Transverse colon (tissue), 4 donors: ENCODE measurements at regions not wholly inside any gene's neighbourhood (a gene's known extent, or its start where the extent isn't known, plus 50 kb on each side); places are given as distances from the start of the nearest gene placed in this dataset.

Experiments
- DNase-seq: peaks from one replicate; pipeline ENCODE4 v3.0.0-alpha.2; 2019
- H3K27ac ChIP-seq, 4 donors: fragments of 200-600 bp; sonication (generic); 2 replicates each; pipeline ENCODE4 v1.5.1; 2016 to 2018; ENCODE audit warnings: inconsistent platforms in 4 of 4
- H3K27me3 ChIP-seq: fragments of 200-600 bp; sonication (generic); 2 replicates; pipeline ENCODE4 v1.5.1; 2017; ENCODE audit warnings: inconsistent platforms
- H3K36me3 ChIP-seq, 4 donors: fragments of 200-600 bp; sonication (generic); 2 replicates each; pipeline ENCODE4 v1.5.1; 2017 to 2019; ENCODE audit warnings: inconsistent platforms in 4 of 4
- H3K4me1 ChIP-seq, 4 donors: fragments of 200-600 bp; sonication (generic); 2 replicates each; pipeline ENCODE4 v1.5.1; 2017 to 2020; ENCODE audit warnings: inconsistent platforms in 4 of 4
- H3K4me3 ChIP-seq, 4 donors: fragments of 200-600 bp; sonication (generic); 1 replicate in 1 of 4; 2 replicates in 3 of 4; pipeline versions ENCODE4 v1.5.1 to v1.6.1; 2017 to 2019; ENCODE audit warnings: inconsistent platforms in 4 of 4
- H3K9me3 ChIP-seq, 2 donors: fragments of 200-600 bp; sonication (generic); 2 replicates each; pipeline ENCODE4 v1.5.1; 2017 to 2019; ENCODE audit warnings: inconsistent platforms in 2 of 2
- CTCF ChIP-seq, 5 experiments: fragments of 200-600 bp in 3 of 5; fragments of 450-650 bp in 2 of 5; sonication (generic) in 3 of 5; IDR thresholded peaks; 1 replicate in 2 of 5; 2 replicates in 3 of 5; pipeline ENCODE4 v1.5.1; 2016 to 2017; ENCODE audit warnings: antibody characterized with exemption in 5 of 5, inconsistent platforms in 3 of 5, mild to moderate bottlenecking in 2 of 5, moderate library complexity in 1 of 5
- EP300 ChIP-seq: sonication (generic); formaldehyde crosslinking; IDR thresholded peaks from one replicate; pipeline ENCODE4 v1.6.1; 2017; ENCODE audit warnings: antibody characterized with exemption, low read depth
- POLR2A ChIP-seq: fragments of 450-650 bp; IDR thresholded peaks from one replicate; pipeline ENCODE4 v1.6.1; 2016; ENCODE audit warnings: antibody characterized with exemption, mild to moderate bottlenecking, moderate library complexity
- POLR2AphosphoS5 ChIP-seq, 3 donors: sonication (generic); formaldehyde crosslinking; IDR thresholded peaks; one replicate each; pipeline ENCODE4 v1.6.1; 2016; ENCODE audit warnings: antibody characterized with exemption in 3 of 3
- WGBS, 2 donors: methylation state at CpG; one replicate each; pipeline ENCODE4 v1.1.5; 2018; ENCODE audit warnings: low coverage in 1 of 2; 5-methylcytosine and 5-hydroxymethylcytosine counted together
- in situ Hi-C, 4 donors: fragments of 200-750 bp; cut with MboI; loops; one replicate each; pipeline versions ENCODE4 v1.15.0 to v1.15.1; 2017; ENCODE audit warnings: low sequenced_read_pairs in 3 of 4, low pct_ligation_motif_present in 1 of 4, low pct_unique_long_range_greater_than_20kb in 1 of 4
- intact Hi-C: fragments of 100-400 bp; cut with DNase I; formaldehyde crosslinking; loops from one replicate; pipeline ENCODE4 v1.15.1; 2023; ENCODE audit warnings: low total_unique reads

- Histone ChIP-seq H3K27me3 (no peaks in the 10 kb centered on the region), H3K27ac (no peak overlapping the region), H3K4me1 (no peaks in the 10 kb centered on the region), H3K9me3 (no peaks in the 10 kb centered on the region), H3K4me3 (no peak overlapping the region), H3K36me3 (no peaks in the 10 kb centered on the region)
- WGBS, 2 donors, result 79 to 100% methylated on average over 1 of the region's 1 CpG
- TF ChIP-seq CTCF (IDR thresholded peaks at IDR 0.05) (no peak), EP300 (no peak), POLR2A (no peak), POLR2AphosphoS5 (IDR thresholded peaks at IDR 0.05) (no peak)
- intact Hi-C loops (no loop called here), in situ Hi-C loops (no loop called here)
- no peak for DNase-seq
These were observed 140.2 kb upstream of the KCNJ6 start for GRCh38 chr21:38056481-38056880.

GRCh38 chr21:38057626-38058025 is 141.4 kb upstream of the KCNJ6 start:
- Histone ChIP-seq H3K4me1 (no peaks in the 10 kb centered on the region), H3K27me3 (no peaks in the 10 kb centered on the region), H3K36me3 (no peaks in the 10 kb centered on the region), H3K4me3 (no peak overlapping the region), H3K27ac (no peak overlapping the region), H3K9me3 (no peaks in the 10 kb centered on the region)
- no peak for TF ChIP-seq EP300
- no peak for TF ChIP-seq POLR2AphosphoS5 (IDR thresholded peaks at IDR 0.05)
- no peak for TF ChIP-seq POLR2A
- TF ChIP-seq CTCF (IDR thresholded peaks at IDR 0.05), result no peak
- DNase-seq, result no peak
- in situ Hi-C loops, result no loop called here
- WGBS, 2 donors, result 86 to 100% methylated on average over 1 of the region's 1 CpG
- intact Hi-C loops, result loop anchor here (1.0 kb wide), 1 partner anchor 21 kb away; no protein-coding TSS in a partner anchor

DNA sequence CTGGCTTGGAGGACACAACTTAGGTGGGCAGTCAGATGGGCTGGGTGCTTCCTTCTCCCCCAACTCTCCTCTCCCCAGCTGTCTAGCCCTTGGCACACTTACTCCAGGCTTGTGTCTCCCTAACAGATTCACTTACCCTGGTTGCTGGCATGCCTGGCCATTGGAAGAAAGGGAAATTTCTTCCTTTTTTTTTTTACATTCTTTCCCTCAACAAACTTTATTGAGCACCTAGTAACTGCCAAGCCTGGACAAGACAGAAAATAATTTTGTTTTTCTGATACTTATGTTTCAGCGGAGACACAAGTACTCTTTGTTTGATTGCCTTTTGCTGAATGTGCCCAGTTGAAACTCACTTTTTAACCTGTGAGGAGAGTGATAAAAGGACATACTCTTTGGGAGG is 144.3 kb upstream of the KCNJ6 start:
- DNase-seq, result no peak
- WGBS, 2 donors, result 92 to 93% methylated on average over 1 of the region's 1 CpG
- intact Hi-C loops (no loop called here), in situ Hi-C loops (no loop called here)
- H3K36me3 ChIP-seq, result no peaks in the 10 kb centered on the region
- H3K4me1 ChIP-seq, result no peaks in the 10 kb centered on the region
- H3K4me3 ChIP-seq, result no peak overlapping the region
- no peaks in the 10 kb centered on the region for H3K27me3 ChIP-seq
- TF ChIP-seq POLR2AphosphoS5 (IDR thresholded peaks at IDR 0.05) (no peak), EP300 (no peak), POLR2A (no peak)
- H3K9me3 ChIP-seq, result no peaks in the 10 kb centered on the region
- H3K27ac ChIP-seq, result no peak overlapping the region

GRCh38 chr21:38067086-38067739 is 151.0 kb upstream of the KCNJ6 start:
- H3K9me3 ChIP-seq, result no peaks in the 10 kb centered on the region
- no peak overlapping the region for H3K27ac ChIP-seq
- no peaks in the 10 kb centered on the region for H3K4me1 ChIP-seq
- H3K27me3 ChIP-seq, result peaks cover 14% of the 10 kb centered on the region
- no peak for TF ChIP-seq EP300
- no peak for TF ChIP-seq POLR2AphosphoS5 (IDR thresholded peaks at IDR 0.05)
- no peak for TF ChIP-seq POLR2A
- TF ChIP-seq CTCF (IDR thresholded peaks at IDR 0.05), result no peak
- in situ Hi-C loops, result no loop called here
- intact Hi-C loops, result no loop called here
- H3K4me3 ChIP-seq, result no peak overlapping the region
- WGBS, 2 donors, result 68 to 83% methylated on average over 2 to 3 of the region's 3 CpGs
- no peaks in the 10 kb centered on the region for H3K36me3 ChIP-seq
- DNase-seq, result no peak

DNA sequence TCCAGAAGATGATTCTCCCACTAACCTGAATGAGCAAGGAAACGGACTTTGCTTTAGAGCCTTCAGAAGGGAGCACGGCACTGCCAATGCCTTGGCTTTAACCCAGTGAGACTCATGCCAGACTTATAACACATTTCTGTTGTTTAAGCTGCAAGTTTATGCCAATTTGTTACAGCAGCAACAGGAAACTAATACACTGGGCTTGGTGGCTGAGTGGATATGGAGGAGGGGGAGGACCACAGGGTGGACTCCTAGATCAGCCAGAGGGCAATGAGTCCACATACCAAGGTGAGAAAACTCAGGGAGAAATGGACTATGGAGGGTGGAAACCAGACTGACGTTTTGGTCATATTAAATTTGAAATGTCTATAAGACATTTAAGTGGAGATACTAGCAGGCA is 156.2 kb upstream of the KCNJ6 start:
- intact Hi-C loops, result no loop called here
- TF ChIP-seq EP300 (no peak), POLR2A (no peak), POLR2AphosphoS5 (IDR thresholded peaks at IDR 0.05) (no peak)
- in situ Hi-C loops, result no loop called here
- 29 to 74% methylated on average over 1 to 3 of the region's 3 CpGs for WGBS, 2 donors
- H3K36me3 ChIP-seq, result no peaks in the 10 kb centered on the region
- H3K27me3 ChIP-seq, result peaks cover 14% of the 10 kb centered on the region
- H3K4me1 ChIP-seq, result no peaks in the 10 kb centered on the region
- no peak overlapping the region for H3K27ac ChIP-seq
- DNase-seq, result no peak
- no peaks in the 10 kb centered on the region for H3K9me3 ChIP-seq
- H3K4me3 ChIP-seq, result no peak overlapping the region
